ENCODE measurements at regions not wholly inside any gene's neighbourhood (a gene's known extent, or its start where the extent isn't known, plus 50 kb on each side); places are given as distances from the start of the nearest gene placed in this dataset.
A peak's percentile ranks its signal among the peaks of the same experiment; 100 is the strongest.
"Not testable (repeated sequence)": the region's sequence is repeated elsewhere in the genome, so short reads cannot be mapped to it uniquely, and the experiment has no call there.

DNA sequence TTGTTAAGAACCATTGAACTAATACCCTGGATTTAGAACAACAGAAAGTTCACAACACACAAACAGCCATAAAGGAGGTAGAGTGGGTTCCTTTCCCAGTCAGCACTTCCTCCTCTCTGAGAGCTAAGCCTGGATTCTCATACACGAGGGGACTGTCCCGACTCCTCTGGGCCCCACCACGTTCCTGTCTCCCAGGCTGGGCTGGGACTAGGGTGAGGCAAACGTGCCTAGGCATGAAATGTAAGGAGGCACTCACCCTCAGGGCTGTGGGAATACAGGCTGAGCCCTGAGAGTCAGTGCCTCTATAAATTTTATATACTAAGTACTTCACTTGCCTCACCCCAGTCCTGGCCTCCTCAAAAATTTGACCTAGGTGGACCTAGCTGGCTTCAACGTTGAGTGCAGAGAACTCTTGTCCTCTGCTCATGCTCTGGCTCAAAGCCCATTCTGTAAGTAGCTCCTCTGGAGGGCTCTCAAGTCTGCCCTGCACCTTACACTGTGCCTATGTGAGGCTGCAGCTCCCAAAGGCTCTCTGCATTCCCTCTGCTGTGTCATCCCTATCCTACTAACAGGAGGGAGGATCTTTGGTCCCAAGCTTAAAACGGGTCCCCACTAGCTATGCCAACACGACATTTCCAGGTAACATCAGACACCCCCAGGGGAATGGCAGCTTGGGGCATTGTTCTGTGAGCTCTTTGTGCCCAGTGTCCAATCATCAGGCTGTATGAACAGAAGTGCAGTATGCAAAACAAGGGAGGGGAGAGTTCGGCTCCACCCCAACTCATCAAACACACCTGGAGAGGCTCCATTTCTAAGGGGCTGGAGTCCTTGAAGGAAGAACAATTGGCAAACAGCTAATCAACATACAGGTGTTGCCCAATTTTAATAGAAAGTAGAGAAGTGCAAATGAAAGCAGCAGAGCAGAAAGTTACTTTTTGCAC lies 233.2 kb downstream of the RPLP1 start:
- no peak for DNase-seq

DNA sequence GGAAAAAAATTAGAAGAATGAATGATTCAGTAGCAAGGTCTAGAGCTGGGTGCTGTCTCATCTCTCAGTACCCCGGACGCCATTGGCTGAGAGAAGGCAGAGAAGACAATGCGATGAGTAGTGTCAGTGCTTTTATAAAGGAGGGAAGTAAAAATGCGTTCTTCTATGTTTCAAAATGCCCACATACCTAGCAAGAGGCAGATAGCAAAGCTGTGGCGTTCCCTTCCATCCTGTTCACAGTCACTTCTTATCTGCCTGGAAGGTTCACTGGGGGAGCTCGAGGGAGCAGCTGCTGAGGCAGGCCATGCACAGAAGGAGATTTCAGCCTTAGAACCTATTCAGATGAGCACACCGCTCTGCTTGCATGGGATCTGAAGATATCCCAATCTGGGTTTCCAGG lies 234.0 kb downstream of the RPLP1 start:
- no peak for DNase-seq

DNA sequence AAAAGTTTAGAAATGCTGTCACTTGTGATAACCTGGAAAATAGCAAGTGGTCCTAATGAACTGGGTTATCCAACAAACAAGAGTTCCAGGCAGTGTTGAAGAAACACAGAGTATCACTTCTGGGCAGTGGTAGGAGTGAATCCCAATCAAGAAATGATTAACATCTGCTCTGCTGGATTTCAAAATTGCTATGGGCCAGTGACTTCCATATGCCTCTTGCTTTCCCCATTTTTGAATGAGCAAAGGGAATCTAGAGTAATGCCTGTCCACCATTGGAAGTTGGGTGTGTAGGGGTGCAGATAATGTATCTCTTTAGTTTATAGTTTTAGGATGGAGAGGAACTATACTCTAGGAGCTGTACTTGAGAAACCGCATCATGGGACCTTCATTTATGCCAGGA lies 236.5 kb downstream of the RPLP1 start:
- DNase-seq: no peak

DNA sequence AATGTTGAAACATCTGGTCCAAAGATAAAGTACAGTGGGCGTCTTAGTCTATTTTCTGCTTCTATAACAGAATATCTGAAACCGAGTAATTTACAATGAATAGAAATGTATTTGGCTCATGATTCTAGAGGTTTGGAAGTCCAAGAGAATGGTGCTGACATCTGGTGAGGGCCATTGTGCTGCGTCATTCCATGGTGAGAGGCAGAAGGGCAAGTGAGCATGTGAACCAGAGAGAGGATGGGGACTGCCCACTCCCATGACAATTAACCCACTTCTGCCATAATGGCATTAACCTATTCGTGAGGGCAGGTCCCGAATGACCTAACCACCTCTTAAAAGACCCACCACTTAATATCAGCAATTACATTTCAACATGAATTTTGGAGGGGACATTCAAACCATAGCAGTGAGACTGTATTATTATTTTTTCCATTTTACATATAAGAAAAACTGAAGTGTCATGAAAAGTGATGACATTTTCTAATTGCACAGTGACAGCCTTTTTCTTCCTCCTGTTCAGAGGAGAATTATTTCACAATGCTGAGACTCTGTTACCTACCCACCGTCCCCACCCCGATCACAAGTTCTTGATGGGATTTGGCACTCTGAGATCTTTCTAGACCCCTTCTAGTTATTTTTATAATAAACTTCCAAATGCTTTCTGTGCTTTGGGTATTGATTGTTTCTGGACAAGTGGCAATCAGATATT lies 238.8 kb downstream of the RPLP1 start:
- DNase-seq: no peak

DNA sequence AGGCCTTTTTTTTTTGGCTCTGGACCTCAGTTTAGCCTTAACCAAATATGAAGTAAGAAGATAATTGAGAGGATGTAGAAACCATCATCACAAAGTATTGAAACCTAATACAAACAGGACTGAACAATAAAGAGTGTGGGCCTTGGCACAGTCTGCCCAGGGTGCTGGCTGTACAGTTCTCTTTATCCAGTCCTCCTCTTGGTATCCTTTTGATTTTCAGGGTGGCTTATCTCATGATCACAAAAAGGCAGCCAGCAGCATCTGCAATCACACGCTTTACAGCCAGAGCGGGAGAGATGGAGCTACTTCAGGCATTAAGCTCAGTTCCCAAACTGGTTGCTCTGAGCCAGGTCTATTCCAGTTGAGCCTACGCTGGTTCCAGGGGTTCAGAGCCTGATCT lies 239.7 kb downstream of the RPLP1 start:
- DNase-seq: no peak

DNA sequence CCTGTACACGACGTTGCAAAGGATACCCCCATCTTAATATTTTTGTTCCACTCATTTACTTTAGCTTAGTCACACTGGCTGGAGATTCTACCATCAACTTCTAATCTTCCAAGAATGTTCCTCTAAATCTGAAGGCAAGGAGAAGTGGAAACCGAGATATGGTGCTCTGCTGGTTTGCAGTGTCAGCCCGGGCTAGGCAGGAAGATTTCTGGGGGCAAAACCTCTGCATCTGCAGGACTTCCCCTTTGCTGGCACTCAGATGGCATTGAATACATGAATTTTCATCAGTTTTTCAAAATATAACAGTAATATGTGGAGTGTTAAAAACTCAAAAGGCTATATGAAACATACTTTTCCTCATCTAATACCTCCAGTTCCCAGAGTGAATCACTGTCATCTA lies 240.4 kb downstream of the RPLP1 start:
- DNase-seq: no peak

DNA sequence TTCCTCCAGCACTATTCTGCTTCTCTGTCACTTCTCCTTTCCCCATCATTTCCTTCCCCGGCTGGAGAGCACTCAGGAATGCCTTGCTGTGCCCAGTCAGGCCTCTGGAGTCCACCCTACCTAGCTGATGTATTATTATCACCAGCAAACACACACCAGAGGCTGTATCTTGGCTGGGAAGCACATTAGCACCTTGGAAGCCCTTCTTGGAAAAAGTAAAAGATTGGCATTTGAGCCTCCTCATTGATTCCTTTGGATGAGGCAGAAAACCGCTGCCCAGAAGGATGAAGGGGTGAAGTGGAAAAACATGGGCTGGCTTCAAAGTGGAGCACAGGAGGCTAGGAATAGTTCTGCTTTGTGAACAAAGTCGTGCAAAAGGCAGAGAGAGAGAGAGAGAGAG lies 244.3 kb downstream of the RPLP1 start:
- DNase-seq: no peak

DNA sequence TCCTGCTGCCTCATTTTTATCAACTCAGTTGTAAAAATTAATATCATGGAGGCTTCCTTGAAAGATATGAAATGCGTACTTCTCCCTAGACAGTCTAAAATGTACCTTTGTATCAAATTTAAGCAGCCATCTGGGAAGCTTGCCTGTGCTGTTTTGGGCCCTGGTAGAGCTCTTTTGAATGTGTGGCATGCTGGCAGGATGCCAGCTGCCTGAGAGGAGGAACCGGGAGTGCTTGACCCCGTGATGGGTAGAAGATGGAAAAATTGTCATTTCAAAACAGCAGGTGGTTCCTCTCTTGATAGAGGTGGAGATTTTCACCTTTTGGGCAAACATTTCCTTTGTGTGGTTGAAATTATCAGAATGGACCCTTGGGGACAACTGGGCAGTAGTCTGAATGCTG lies 245.3 kb downstream of the RPLP1 start:
- no peak for DNase-seq

DNA sequence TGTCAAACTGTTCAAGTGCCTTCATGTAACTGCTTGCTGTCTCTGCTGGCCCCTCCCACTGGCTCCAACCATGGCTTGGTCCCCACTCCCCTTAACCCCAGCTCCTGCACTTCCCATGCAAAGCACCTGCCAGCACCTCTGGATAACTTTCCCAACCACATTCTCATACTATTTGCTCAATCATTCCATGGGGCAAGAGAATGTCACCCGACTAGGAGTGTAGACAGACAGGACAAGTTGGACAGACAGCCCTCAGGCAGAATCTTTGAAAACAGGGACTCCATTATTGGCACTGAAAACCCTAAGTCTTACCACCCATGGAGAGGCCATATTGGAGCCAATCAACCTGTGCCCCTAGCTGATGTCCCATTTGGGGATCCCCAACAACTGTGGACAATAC lies 246.5 kb downstream of the RPLP1 start:
- no peak for DNase-seq

DNA sequence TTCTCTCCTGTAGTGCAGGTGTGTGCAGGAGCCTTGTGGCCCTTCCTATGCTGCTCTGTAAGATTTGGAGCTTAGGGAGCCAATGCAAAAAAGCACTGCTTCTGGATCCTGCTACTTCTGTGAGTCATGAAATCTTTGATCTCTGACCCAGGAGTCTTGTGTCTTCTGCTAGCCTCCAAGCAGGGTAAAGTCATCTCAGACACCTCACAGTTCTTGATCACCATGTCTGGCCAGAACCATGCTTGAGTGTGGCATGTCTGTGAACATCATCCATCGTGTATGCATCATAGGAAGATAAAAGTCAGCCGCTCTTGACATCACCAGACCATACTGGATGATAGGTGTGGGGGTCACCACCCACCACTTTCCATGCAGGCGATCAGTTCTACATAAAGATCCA lies 247.8 kb downstream of the RPLP1 start:
- no peak for DNase-seq

DNA sequence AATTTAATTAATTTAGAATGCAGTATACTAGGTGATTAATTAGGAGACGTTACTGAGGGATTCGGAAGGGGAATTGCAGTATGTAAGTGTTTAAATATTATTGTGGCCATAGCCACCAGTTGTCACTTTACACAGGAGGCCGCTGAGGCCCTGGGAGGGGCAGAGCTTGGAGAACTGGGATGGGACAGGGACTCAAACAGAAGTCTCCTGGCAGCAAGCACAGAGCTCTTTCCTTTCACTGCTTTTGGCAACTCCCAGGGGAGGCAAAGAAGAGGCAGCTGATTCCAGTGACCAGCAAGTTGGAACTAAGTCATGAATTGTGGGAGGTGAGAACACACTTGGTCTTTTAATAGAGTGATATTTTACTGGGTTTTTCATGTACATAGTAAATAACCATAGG lies 248.6 kb downstream of the RPLP1 start:
- DNase-seq: no peak

DNA sequence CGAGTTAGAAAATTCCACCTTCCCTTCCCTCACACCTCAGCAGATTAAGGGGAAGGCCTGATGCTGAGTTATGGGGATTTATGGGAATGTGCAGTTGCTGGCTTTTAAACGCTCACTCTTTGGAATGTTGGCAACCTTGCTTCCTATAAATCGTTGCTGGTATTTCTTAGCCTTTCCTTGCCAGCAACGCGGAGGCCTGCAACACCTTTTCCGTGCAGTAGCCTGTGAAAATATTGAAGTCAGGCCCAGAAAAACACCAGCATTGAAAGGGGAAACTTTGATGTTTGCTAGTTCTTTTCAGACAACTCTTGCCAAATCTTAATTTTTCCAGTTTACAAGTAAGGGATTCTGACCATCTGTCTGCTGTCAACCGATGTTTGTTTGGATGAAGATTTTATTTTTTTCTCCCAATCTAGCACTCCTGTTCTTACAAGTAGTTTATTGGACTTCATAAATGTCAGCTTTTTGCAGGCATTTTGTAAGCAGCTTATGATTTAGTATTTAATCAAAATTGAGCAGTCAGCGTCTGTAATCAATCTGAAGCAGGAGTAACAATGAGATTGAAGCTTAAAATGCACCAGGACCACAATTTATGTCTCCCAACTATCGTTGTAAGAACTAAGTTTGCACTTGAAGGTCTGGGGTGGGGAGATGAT lies 251.0 kb downstream of the RPLP1 start:
- no peak for DNase-seq

DNA sequence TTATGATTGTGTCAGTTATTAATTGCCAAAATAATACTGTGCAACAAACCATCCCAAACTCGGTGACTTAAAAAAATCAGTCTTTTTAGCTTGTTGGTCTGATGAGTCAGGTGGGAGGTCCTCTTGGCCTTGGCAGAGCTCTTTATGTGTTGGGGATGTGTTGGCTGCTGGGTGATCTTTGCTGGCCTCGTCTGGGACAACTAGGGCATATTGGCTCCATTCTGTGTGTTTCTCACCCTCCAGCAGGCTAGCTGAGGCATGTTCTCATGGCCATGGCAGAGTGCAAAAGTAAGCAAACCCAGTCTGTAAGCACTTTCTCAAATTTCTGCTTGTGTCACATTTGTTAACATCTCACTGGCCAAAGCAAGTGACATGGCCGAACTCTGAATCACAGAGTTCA lies 251.6 kb downstream of the RPLP1 start:
- no peak for DNase-seq

DNA sequence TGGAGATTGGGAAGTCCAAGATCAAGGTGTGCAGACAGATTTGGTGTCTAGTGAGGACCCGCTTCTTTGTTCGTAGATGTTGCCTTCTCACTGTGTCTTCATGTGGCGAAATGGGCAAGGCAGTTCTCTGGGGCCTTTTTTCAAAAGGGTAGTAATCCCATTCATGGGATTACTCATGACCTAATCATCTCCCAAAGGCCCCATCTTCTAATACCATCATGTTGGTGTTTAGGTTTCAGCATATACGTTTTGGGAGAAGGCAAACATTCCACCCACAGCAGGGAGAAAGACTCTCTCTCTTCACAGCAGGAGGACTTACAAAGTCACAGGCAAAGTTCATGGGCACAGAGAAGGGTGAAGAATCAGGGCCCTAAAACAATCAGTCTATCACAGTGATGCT lies 252.1 kb downstream of the RPLP1 start:
- no peak for DNase-seq

DNA sequence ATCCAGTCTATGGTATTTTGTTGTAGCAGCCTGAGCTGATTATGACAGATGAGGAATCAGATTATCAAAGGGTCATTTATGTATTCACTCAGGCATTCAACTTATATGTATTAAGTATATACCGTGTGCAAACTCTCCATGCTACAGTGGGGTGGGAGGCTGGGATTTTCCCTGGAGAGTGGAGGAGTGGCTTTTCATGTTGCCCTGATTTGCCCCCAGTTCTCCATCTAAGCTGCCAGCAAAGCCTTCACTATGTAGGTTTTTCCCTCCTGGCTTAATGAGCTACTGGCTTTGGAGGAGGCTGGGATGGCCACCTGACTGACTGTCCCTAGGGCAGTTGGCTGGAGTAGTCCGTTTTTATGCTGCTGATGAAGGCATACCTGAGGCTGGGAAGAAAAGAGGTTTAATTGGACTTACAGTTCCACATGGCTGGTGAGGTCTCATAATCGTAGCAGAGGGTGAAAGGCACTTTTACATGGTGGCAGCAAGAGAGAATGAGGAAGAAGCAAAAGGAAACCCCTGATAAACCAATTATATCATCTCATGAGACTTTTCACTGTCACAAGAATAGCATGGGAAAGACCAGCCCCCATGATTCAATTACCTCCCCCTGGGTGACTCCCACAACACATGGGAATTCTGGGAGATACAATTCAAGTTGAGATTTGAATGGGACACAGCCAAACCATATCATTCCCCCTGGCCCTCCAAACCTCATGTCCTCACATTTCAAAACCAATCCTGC lies 253.9 kb downstream of the RPLP1 start:
- no peak for DNase-seq

DNA sequence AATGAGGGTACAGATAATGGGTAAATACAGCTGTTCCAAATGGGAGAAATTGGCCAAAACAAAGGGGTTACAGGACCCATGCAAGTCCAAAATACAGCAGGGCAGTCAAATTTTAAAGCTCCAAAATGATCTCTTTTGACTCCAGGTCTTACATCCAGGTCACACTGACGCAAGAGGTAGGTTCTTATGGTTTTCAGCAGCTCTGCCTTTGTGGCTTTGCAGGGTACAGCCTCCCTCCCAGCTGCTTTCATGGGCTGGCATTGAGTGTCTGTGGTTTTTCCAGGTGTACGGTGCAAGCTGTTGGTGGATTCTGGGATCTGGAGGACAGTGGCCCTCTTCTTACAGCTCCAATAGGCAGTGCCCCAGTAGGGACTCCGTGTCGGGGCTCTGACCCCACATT lies 254.6 kb downstream of the RPLP1 start:
- not testable (repeated sequence) for DNase-seq

DNA sequence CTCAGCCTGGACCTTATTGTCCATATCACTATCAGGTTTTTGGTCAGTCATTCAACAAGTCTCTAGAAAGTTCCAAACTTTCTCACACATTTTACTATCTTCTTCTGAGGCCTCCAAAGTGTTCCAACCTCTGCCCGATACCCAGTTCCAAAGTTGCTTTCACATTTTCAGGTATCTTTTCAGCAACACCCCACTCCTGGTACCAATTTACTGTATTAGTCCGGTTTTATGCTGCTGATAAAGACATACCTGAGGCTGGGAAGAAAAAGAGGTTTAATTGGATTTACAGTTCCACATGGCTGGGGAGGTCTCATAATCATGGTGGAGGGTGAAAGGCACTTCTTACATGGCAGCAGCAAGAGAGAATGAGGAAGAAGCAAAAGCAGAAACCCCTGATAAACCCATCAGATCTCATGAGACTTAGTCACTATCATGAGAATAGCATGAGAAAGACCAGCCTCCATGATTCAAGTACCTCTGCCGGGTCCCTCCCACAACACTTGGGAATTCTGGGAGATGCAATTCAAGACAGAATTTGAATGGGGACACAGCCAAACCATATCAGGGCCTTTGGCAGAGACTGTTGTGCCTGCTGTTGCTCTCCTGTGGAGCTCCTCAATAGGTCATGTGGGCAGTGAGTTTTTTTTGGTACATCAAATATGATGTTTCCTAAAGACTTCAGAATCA lies 256.0 kb downstream of the RPLP1 start:
- not testable (repeated sequence) for DNase-seq

DNA sequence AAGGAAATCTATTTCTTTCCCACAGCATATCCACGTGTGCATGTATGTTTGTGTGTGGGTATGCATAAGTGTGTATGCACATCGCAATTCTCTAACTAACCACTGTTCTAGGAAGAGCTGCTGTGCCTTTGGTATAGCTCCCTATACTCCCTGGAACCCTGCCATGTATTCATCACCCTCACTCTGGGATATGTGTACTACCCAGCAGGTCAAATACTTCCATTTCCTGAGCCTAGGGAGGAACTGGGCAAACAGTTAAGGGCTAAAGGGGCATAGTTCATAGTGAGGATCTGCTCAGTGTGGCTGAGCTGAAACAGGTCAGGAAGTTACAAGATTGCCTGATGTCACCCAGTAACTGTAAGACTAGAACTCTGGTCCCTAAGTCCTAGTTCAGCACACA lies 260.4 kb downstream of the RPLP1 start:
- no peak for DNase-seq

DNA sequence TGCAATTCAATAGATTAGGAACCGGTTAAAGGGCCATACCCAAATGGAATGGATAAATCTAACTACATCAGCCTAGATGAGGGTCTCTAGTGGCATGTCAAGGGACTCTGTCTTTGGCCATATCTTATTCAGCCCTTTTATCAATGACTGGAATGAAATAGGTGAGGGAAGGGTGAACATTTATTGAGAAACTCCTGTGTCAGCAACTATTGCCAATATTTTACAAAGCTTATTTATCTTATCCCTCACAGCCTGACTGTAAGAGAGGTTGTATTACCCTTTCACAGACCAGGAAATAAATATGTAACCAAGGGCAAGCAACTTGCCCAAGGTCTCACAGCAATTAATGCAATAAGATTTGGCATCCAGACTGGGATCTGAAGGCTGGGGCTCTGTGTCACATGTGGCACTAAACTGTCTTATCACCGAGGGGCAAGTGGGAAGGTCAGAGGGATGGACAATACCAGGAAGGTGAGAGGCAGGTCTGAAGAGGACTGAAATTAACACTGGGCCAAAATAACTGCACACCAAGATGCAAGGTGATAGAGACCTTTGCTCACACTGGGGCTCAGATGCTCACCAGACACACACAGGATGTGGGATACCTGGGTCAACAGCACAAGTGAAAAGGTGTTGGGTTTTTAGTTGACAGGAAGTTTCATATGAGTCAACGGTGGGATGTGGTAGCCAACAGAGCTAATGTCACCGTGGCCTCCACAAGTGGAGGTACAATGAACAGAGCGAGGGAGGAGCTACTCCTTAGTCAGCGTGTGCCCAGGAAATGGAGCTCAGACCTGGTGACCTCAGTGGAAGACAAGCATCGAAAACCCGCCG lies 261.3 kb downstream of the RPLP1 start:
- peak; percentile 86 for DNase-seq

DNA sequence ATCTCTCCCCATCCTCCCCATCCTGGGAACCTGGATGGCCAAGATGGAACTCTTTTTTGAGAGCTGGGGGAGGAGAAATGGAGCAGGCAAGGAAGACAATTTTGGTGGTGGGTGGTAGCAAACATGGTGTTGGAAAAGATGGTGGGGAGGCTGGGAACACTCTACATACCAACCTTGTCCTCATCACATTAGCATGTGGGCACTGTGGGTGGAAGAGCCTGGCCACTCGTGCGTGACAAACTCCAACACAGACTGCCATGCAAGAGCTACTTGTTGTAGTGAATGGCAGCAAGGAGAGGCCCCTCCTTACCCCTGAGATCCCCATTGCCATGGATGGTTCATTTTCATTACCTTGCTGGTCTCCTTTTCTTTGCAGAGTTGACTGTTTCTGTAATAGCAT lies 262.6 kb downstream of the RPLP1 start:
- DNase-seq: no peak

DNA sequence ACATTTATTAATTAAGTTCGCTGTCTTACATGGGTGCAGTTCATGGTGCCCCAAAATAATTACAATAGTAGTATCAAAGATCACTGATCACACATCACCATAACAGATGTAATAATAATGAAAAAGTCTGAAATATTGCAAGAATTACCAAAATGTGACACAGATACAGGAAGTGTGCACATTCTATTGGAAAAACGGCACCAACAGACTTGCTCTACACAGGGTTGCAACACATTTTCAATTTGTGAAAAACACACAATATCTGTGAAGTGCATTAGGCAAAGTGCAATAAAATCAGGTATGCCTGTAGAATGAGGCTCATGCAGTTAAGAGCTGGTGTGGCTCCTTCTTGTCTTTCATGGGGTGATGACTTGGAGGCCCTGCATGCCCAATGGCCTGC lies 265.8 kb downstream of the RPLP1 start:
- DNase-seq: no peak

DNA sequence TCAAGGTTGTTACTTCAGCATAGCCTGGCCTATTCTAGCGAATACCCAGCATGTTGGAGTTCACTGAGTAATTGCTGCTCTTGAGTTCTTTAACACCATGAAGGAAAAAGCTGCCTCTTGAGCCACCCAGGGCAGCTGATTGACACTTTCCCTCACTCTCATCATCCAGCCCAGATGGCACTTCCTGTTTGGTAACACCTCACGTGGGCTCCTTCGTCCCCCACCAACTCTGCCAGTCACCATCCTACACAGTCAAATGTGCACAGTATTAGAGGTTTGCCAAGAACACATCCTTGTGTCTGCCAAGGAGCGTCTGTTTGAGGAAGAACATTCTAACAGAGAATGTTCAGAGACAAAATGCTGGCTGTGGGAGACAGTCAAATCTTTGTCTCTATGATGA lies 266.3 kb downstream of the RPLP1 start:
- peak; percentile 51 for DNase-seq

Measured in stimulated activated CD4-positive, alpha-beta T cell treated with anti-CD3 and anti-CD28 coated beads, Interleukin-1b, Interleukin-23, amount 100 ng/mL, for 48 hours (primary cell).